GM21717 (cell line): ENCODE measurements at regions not wholly inside any gene's neighbourhood (a gene's known extent, or its start where the extent isn't known, plus 50 kb on each side); places are given as distances from the start of the nearest gene placed in this dataset.
A peak's percentile ranks its signal among the peaks of the same experiment; 100 is the strongest.

Experiments
- ATAC-seq: cut with Tn5 transposase; IDR thresholded peaks from one replicate; pipeline ENCODE4 v1.9.1; 2021; ENCODE audit warnings: mild to moderate bottlenecking, moderate library complexity; ENCODE audit not compliant: unreplicated experiment

- no peak for ATAC-seq
Measured at GRCh38 chr6:93083337-93084230, 335.8 kb downstream of the EPHA7 start.

- ATAC-seq: no peak
Measured at GRCh38 chr6:93081901-93082300, 337.5 kb downstream of the EPHA7 start.

DNA sequence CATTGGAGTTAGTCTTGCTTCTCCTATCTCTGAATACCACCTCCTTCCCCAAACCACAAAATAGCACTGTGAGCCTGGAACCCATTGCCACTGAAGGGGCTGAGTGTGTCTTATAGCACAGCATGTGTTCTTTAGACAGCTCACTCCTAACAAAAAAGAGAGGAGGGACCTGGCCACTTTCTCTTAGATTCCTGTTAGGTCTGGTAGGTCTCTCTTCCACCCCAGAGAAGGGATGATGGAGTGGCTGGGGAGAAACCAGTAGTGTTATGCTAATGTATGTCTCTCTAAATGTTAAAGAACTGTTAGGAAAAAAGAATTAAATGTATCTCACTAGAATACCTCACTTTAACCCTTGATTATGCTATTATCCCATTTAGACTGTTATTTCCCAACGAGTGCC is 340.3 kb downstream of the EPHA7 start:
- no peak for ATAC-seq

- no peak for ATAC-seq
Measured at GRCh38 chr6:93073811-93074210, 345.5 kb downstream of the EPHA7 start.

DNA sequence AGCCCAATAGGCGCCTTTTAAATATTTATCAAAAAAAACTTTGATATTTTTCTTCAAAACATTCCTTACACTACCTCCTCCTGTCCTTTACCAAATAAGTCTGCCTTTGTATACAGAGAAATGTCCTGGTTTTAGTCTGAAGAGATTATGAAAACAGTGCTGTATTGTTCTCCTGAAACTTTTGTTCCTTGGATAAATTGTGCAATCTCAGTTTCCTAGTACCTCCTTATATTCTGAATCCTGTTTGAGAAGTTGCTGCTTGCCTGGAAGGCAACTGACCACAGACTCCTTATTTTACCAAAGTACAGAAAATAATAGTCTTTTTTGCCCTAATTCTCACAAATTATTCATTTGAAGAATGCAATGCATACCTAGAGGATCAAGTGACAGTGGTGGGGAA is 349.5 kb downstream of the EPHA7 start:
- ATAC-seq: no peak

- no peak for ATAC-seq
Measured at GRCh38 chr6:93059911-93060310, 359.4 kb downstream of the EPHA7 start.

DNA sequence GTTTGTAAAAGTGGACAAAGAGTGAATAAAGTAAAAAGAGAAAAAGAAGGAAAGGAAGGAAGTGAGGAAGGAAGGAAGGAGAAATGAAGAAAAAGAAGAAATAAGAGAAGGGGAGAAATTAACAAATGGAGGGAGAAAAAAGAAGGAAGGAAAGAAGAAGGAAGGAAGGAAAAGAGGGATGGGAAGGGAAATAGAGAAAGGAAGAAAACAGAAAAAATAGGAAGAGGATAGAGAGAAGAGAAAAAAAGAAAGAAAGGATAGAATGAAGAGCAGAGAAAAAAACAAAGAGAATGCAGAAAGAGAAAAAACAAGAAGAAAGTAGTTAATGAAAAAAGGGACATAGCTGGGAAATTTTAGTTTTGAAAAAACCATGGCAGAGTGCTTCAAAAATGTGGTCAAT is 361.8 kb downstream of the EPHA7 start:
- no peak for ATAC-seq

- ATAC-seq: no peak
Measured at GRCh38 chr6:93048381-93048780, 371.0 kb downstream of the EPHA7 start.

DNA sequence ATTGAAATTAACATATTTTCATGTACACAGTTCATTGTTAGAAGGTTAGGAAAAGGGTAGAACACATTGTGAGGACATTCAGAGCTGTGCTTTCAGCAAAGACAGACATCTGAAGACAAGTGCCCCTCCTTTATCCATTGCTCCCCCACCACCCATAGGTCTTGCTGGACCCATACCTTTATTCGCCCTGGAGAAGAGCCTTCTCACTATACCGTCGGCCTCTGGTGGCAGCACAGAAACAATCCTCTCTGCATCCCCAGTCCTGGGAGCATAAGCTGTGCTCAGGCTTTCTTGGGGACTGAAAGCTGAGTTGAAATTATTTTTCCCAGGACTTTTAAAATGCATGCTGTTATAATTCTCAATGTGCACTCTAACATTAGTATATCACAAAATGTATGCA is 372.3 kb downstream of the EPHA7 start:
- ATAC-seq: no peak

DNA sequence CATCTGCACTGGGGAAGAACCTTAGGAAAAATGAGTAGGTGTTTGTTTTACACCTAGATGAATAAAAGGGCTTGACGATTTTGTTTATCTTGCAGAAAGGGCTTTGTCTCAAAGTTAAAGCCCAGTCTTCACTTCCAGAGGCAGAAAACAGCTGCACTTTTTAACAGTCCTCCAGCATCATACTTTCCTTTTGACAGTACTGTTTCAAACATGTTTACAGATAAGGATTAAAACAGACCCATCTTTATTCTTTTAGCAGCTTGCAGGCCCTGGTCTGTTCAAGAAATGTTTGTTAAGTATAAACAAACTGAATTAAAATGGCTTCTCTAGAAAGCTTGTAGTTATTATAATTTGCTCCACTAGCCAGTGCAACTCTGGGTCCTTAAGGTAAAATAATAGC is 374.2 kb downstream of the EPHA7 start:
- ATAC-seq: no peak

DNA sequence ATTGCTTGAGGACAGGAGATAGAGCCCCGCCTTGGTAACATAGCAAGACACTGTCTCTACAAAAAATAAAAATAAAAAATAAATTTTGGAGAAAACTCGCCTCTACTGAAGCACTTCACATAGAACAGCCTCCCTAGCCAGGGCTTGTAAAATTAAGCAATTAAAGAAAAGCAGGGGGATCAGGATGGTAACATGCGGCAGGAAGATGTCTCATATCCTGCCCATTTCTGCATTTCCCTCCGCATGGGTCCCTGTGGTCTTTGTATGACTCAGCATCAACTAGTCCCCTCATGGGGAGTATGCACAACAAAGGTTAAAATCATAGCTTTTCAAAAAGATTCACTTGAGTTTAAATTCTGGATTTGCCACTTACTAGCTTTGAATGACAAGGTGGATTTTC is 379.0 kb downstream of the EPHA7 start:
- no peak for ATAC-seq

DNA sequence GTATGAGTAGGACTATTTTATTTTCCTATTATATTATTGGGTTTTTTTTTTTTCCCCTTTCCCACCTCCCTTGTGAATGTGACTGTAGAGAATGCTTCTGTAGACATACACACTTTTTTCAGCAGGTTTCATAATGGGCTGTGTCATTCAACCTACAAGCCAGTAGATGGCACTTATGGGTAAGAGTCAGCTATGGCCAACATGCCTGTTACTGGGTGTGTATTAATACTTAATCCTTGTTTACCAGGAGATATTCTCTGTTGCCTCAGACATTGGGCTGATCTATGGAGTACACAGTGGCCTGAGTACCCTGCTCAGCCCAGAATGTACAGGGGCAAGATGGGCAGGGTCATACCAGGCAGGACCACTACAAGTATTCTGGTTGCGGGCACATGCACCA is 382.5 kb downstream of the EPHA7 start:
- peak; percentile 62 for ATAC-seq

- no peak for ATAC-seq
Measured at GRCh38 chr6:93035756-93036155, 383.6 kb downstream of the EPHA7 start.

DNA sequence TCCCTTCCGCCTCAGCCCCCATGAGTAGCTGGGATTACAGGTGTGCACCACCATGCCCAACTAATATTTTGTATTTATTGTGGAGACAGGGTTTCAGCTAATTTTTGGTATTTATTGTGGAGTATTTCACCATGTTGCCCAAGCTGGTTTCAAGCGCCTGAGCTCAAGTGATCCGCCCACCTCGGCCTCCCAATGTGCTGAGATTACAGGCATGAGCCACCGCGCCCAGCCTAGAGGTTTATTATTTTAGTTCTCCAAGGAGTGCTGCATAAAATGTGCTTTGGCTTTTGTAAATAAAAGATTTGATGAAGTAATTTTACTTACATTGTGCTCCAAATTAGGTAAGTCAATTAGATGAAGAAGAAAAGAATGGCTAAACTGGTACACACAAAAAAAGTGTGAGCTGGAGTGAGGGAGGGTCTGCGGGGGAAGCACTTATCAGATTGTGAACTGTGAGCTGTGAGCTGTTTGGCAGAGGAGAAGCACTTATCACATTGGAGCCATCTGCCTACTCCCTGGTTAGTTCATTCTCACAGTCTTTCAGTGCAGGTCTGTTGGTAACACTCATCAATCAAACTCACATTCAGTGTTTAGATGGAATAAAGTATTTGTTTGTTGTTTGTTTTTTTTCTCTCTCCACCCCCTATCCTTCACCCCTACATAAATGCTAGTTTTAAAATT is 398.0 kb downstream of the EPHA7 start:
- ATAC-seq: no peak

DNA sequence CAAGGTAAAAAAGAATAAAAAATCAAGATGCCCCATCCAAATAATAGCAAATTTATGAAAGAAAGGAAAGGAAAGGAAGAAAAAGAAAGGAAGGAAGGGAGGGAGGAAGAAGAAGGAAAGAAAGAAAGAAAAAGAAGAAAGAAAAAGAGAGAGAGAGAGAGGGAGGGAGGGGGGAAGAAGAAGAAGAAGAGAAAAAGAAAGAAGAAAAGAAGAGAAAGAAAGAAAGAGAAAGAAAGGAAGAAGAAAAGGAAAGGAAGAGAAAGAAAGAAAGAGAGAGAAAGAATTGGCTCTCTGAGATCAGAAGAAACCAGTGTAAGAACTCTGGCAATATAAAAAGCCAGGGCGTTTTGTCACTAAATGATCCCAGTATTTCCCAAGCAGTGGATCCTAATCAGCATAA is 401.7 kb downstream of the EPHA7 start:
- ATAC-seq: no peak

GRCh38 chr6:93017213-93017612 is 402.1 kb downstream of the EPHA7 start:
- ATAC-seq: no peak

DNA sequence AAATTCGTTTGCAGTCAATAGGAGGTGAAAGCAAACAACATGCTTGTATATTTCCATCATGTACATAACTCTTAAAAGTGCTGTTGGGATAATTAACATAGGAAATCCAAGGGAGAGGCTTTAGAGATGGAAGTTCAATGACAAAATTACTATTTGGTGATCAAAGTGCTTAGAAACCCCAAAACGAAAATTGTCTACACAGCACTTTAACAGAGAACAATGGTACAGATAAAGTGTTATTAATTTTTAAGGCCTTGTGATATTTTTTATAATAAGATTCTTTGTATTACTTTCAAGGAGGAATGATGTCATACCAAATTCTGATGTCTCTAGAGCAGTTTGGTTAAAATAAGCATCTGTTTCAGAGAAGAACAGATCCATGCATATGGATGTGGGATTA is 406.3 kb downstream of the EPHA7 start:
- ATAC-seq: no peak

DNA sequence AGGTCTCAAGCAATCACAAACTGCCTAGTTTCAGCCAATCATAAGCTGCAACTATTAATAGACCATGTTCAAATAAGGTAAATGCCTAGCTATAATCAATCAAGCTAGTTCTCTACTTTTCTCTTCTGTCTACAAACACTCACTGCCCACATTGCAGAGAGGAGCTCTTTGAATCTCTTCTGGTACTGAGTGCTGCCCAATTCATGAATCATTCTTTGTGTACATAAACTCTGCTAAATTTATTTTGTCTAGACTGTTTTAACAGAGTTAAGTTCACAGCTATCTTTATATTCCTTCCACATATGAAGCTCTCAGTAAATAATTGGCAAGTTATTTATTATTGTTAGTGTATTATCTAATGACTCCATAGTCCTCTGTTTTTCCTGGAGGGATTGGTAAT is 411.0 kb downstream of the EPHA7 start:
- ATAC-seq: no peak

- ATAC-seq: no peak
Measured at GRCh38 chr6:92989656-92990055, 429.7 kb downstream of the EPHA7 start.

DNA sequence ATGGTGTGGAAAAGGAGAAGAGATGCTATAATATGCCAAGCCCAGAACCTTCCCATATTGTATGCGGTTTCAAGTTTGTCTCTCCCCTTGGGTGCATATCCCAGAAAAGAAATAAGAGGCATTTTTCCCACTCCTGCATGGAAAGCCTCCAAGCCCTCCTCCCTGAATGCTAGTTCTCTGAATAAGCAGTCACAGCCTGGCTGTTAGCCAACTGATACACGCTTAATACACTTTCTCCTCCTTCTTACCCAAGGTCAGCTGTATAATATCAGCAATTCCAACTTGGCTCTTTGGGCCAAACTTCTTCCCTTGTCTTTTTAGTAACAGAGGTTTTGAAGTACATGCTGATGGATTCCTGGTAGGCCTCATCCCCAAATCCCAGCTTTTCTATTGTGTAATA is 440.1 kb downstream of the EPHA7 start:
- ATAC-seq: no peak

- ATAC-seq: no peak
Measured at GRCh38 chr6:92977018-92977417, 442.3 kb downstream of the EPHA7 start.

DNA sequence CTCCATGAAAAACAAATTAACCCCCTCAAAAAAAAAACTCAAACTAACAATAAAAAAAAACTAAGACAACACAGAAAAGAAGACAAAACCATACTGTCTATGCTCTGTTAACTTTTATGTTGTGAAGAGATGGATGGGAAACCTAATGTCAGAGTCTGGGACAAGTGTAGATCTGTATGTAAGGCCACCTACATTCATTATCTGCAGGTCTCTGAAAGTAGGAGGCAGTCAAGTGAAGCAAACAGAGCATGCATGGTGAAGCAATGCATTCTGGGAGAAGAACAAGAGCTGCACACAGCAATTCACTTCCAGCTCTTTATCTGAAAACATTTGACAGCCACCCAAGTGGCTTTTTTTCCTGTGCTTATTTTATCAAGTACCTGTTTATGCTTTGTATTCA is 452.0 kb downstream of the EPHA7 start:
- ATAC-seq: no peak
